Cardiac fibroblast (primary cell): ENCODE measurements at regions not wholly inside any gene's neighbourhood (a gene's known extent, or its start where the extent isn't known, plus 50 kb on each side); places are given as distances from the start of the nearest gene placed in this dataset.
A peak's percentile ranks its signal among the peaks of the same experiment; 100 is the strongest.

Source experiments
- DNase-seq, 2 donors: peaks; one replicate each; pipeline versions ENCODE4 v3.0.0 to v3.0.0-alpha.2; 2010; ENCODE audit warnings: low read depth in 2 of 2
- H3K4me3 ChIP-seq, 2 donors: replicated peaks in 1 of 2; 1 replicate in 1 of 2; 2 replicates in 1 of 2; pipeline ENCODE4 v1.5.1; 2011; ENCODE audit warnings: low read depth in 2 of 2, low read length in 2 of 2, mild to moderate bottlenecking in 2 of 2, moderate library complexity in 1 of 2
- CTCF ChIP-seq: IDR thresholded peaks from one replicate; pipeline ENCODE4 v1.5.1; 2011; ENCODE audit warnings: low read depth, mild to moderate bottlenecking, low read length, inconsistent platforms

GRCh38 chr1:82724246-82724645 lies 923.5 kb downstream of the ADGRL2 start:
- no peak for TF ChIP-seq CTCF
- H3K4me3 ChIP-seq = no peak overlapping the region
- DNase-seq = no peak

GRCh38 chr1:82722608-82723007 lies 921.9 kb downstream of the ADGRL2 start:
- TF ChIP-seq CTCF = no peak
- H3K4me3 ChIP-seq = no peak overlapping the region
- no peak for DNase-seq

- TF ChIP-seq CTCF = no peak
- no peak for DNase-seq
- H3K4me3 ChIP-seq = no peak overlapping the region
Observed at GRCh38 chr1:82721702-82722101, 921.0 kb downstream of the ADGRL2 start.

- no peak overlapping the region for H3K4me3 ChIP-seq
- DNase-seq = no peak
- TF ChIP-seq CTCF = no peak
Observed at GRCh38 chr1:82718719-82719419, 918.1 kb downstream of the ADGRL2 start.

- TF ChIP-seq CTCF = no peak
- H3K4me3 ChIP-seq = no peak overlapping the region
- DNase-seq = no peak
Observed at GRCh38 chr1:82710091-82710490, 909.4 kb downstream of the ADGRL2 start.

GRCh38 chr1:82707681-82708080 lies 906.9 kb downstream of the ADGRL2 start:
- H3K4me3 ChIP-seq = no peak overlapping the region
- no peak for TF ChIP-seq CTCF
- no peak for DNase-seq

GRCh38 chr1:82706741-82707140 lies 906.0 kb downstream of the ADGRL2 start:
- TF ChIP-seq CTCF = no peak
- no peak overlapping the region for H3K4me3 ChIP-seq
- DNase-seq = peak in 1 of 2 donors; percentile 65
